Body of pancreas (tissue), 4 donors: ENCODE measurements at regions not wholly inside any gene's neighbourhood (a gene's known extent, or its start where the extent isn't known, plus 50 kb on each side); places are given as distances from the start of the nearest gene placed in this dataset.

Experiments used
- ATAC-seq: fragments of 150-250 bp; one replicate; pipeline ENCODE4 v1.9.1; 2016
- DNase-seq, 4 donors: peaks; one replicate each; pipeline ENCODE4 v3.0.0-alpha.2; 2019
- H3K27ac ChIP-seq, 4 donors: fragments of 200-600 bp; sonication (generic); 1 replicate in 3 of 4; 2 replicates in 1 of 4; pipeline versions ENCODE4 v1.5.1 to v1.6.1; 2016 to 2019; ENCODE audit warnings: mild to moderate bottlenecking in 1 of 4, mixed read lengths in 1 of 4, moderate library complexity in 1 of 4
- H3K27me3 ChIP-seq, 2 donors: fragments of 200-600 bp; sonication (generic); one replicate each; pipeline ENCODE4 v1.6.0; 2016; ENCODE audit warnings: mild to moderate bottlenecking in 1 of 2
- H3K36me3 ChIP-seq, 2 donors: fragments of 200-600 bp; sonication (generic); replicated peaks in 1 of 2; 2 replicates each; pipeline ENCODE4 v1.5.1; 2016; ENCODE audit warnings: low read depth in 2 of 2; ENCODE audit not compliant: insufficient read depth in 1 of 2
- H3K4me1 ChIP-seq: fragments of 200-600 bp; sonication (generic); one replicate; pipeline ENCODE4 v1.6.0; 2016
- H3K4me3 ChIP-seq, 2 donors: fragments of 200-600 bp; sonication (generic); 1 replicate in 1 of 2; 2 replicates in 1 of 2; pipeline ENCODE4 v1.5.1; 2016 to 2019
- H3K9me3 ChIP-seq, 3 donors: fragments of 200-600 bp; sonication (generic); 1 replicate in 2 of 3; 2 replicates in 1 of 3; pipeline ENCODE4 v1.5.1; 2016
- POLR2A ChIP-seq, 3 donors: fragments of 450-650 bp; IDR thresholded peaks; one replicate each; pipeline ENCODE4 v1.6.1; 2016; ENCODE audit warnings: antibody characterized with exemption in 3 of 3, mild to moderate bottlenecking in 2 of 3
- whole genome bisulfite sequencing, 2 donors: methylation state at CpG; one replicate each; pipeline ENCODE4 v1.1.5; 2017; 5-methylcytosine and 5-hydroxymethylcytosine counted together
- intact Hi-C: fragments of 100-400 bp; cut with DNase I; formaldehyde crosslinking; loops from one replicate; pipeline ENCODE4 v1.15.1; 2023
- TF ChIP-seq, protein P1 (sequence below), 7 experiments: fragments of 450-650 bp in 4 of 7; fragments of 200-600 bp in 3 of 7; sonication (generic) in 3 of 7; IDR thresholded peaks; one replicate each; pipeline ENCODE4 v1.5.1; 2016 to 2019; ENCODE audit warnings: antibody characterized with exemption in 7 of 7

DNA sequence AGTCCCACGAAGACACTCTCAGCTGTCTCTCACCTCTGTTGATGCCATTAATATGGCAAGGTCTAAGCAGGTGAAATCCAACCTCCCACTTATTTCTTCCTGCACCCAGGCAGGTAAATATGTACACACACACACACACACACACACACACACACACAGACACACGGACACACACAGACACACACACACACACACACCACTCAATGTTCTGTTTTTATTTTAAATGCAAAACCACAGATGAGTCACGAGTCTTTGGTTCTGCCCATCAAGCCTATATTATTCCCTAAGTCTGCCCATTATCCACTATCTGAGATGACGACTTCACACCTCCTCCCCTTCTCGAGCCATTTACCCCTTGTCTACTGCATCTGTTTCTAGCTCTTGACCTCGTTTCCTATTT is 344.7 kb downstream of the CDH26 start:
- intact Hi-C loops = no loop called here
- H3K4me1 ChIP-seq = no peaks in the 10 kb centered on the region
- DNase-seq = no peak
- no peak overlapping the region for H3K4me3 ChIP-seq
- no peaks in the 10 kb centered on the region for H3K36me3 ChIP-seq
- no peaks in the 10 kb centered on the region for H3K9me3 ChIP-seq
- 42 to 44% methylated on average over 6 of the region's 6 CpGs for WGBS, 2 donors
- no peak overlapping the region for H3K27ac ChIP-seq
- TF ChIP-seq, protein P1, sequence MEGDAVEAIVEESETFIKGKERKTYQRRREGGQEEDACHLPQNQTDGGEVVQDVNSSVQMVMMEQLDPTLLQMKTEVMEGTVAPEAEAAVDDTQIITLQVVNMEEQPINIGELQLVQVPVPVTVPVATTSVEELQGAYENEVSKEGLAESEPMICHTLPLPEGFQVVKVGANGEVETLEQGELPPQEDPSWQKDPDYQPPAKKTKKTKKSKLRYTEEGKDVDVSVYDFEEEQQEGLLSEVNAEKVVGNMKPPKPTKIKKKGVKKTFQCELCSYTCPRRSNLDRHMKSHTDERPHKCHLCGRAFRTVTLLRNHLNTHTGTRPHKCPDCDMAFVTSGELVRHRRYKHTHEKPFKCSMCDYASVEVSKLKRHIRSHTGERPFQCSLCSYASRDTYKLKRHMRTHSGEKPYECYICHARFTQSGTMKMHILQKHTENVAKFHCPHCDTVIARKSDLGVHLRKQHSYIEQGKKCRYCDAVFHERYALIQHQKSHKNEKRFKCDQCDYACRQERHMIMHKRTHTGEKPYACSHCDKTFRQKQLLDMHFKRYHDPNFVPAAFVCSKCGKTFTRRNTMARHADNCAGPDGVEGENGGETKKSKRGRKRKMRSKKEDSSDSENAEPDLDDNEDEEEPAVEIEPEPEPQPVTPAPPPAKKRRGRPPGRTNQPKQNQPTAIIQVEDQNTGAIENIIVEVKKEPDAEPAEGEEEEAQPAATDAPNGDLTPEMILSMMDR (IDR thresholded peaks at IDR 0.05) = no peak
- TF ChIP-seq POLR2A (IDR thresholded peaks at IDR 0.05) = no peak
- no peaks in the 10 kb centered on the region for H3K27me3 ChIP-seq
- no peak for ATAC-seq

DNA sequence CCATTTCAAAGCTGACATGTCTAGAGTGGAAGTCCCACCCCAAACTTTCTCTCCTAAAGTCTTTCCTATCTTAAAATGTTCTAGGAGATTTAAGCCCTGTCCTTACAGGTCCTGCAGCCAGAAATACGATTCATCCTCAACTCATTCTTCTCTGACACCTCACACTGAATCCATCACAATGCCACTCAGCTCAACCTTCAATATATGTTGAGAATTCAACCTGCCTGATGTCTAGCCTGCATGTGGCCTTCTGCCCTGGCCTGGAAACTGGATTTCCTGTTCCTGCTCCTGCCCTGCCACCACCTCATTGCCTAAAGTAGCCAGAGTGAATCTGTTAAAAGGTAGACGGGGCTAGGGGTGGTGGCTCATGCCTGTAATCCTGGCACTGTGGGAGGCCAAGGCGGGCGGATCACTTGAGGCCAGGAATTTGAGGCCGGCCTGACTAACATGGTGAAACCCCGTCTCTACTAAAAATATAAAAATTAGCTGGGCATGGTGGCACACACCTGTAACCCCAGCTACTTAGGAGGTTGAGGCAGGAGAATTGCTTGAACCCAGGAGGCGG is 345.9 kb downstream of the CDH26 start:
- ATAC-seq = no peak
- H3K36me3 ChIP-seq = no peaks in the 10 kb centered on the region
- 74 to 80% methylated on average over 7 of the region's 7 CpGs for WGBS, 2 donors
- no peak overlapping the region for H3K4me3 ChIP-seq
- H3K27ac ChIP-seq = no peak overlapping the region
- no peaks in the 10 kb centered on the region for H3K9me3 ChIP-seq
- no peak for TF ChIP-seq POLR2A (IDR thresholded peaks at IDR 0.05)
- TF ChIP-seq, protein P1 (IDR thresholded peaks at IDR 0.05) = no peak
- DNase-seq = no peak
- intact Hi-C loops = no loop called here
- H3K4me1 ChIP-seq = no peaks in the 10 kb centered on the region
- H3K27me3 ChIP-seq = no peaks in the 10 kb centered on the region

DNA sequence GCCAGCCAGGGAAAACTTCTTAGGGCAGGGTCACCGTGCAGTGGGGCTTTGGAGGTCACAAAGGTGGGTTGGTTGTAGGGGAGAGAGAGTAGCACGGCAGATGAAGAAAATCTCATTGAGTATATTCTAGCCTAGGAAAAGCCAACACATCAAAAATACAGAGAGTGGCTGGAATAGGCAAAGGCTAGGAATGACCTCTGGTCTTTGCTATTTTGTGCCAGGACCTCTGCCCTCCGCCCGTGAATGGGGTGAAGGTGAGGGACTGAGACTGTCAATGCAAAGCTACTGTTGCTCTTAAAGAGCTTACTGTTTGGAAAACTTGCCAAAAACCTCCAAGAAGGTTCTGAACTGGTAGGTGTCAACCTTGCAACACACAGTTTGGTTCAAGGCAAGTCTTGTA is 346.7 kb downstream of the CDH26 start:
- no peaks in the 10 kb centered on the region for H3K9me3 ChIP-seq
- 78 to 80% methylated on average over 4 of the region's 4 CpGs for WGBS, 2 donors

DNA sequence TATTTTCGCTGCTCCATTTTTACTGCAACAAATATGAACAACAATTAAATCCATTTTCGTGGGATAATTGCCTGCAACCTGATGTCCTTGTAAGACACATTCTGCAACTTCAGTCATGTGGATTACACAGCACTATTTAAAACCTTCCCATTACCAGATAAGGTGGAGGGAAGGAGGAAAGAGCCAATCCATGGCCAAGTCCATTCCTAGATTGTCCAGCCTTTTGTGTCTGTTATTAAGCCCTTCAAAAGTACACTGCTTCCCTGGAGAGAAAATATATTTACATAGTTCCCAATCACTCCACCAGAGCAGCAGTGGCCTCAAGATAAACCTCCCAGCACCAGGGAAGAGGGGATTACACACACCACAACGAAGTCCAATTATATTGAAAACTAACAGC is 347.9 kb downstream of the CDH26 start:
- intact Hi-C loops = no loop called here
- H3K27ac ChIP-seq = no peak overlapping the region
- no peaks in the 10 kb centered on the region for H3K9me3 ChIP-seq
- ATAC-seq (no peak), DNase-seq (no peak)
- H3K27me3 ChIP-seq = no peaks in the 10 kb centered on the region
- TF ChIP-seq, protein P1 (IDR thresholded peaks at IDR 0.05) = no peak
- TF ChIP-seq POLR2A (IDR thresholded peaks at IDR 0.05) = no peak
- 41 to 42% methylated on average over 3 of the region's 3 CpGs for WGBS, 2 donors
- H3K4me1 ChIP-seq = no peaks in the 10 kb centered on the region
- H3K4me3 ChIP-seq = no peak overlapping the region
- no peaks in the 10 kb centered on the region for H3K36me3 ChIP-seq

More for the DNA sequence above, 346.7 kb downstream of the CDH26 start:
- DNase-seq = no peak
- intact Hi-C loops = no loop called here
- no peaks in the 10 kb centered on the region for H3K4me1 ChIP-seq
- H3K27me3 ChIP-seq = no peaks in the 10 kb centered on the region
- no peak for ATAC-seq
- TF ChIP-seq POLR2A (IDR thresholded peaks at IDR 0.05) = no peak
- TF ChIP-seq, protein P1 (IDR thresholded peaks at IDR 0.05) = no peak
- H3K27ac ChIP-seq = no peak overlapping the region
- H3K4me3 ChIP-seq = no peak overlapping the region
- no peaks in the 10 kb centered on the region for H3K36me3 ChIP-seq

DNA sequence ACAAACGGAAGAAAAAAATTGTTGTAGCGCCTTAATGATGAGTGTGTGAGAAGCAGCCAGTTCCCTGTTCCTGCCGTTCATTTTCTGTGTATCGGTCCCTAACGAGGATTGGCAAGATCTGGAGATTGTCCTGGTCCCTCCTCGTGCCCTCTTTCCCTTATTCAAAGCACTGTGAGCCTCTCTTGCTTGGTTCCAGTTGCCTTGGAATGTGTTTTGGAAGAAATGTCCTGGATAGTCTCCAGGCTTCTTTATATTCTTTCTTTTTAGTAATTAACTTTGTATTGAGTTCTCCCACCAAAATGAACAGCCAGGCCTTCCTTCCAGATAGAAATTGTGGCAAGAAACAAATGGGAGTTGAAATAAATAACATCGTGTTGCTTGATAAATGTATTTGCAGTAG is 348.3 kb downstream of the CDH26 start:
- WGBS, 2 donors = 49 to 51% methylated on average over 7 of the region's 7 CpGs
- no peaks in the 10 kb centered on the region for H3K27me3 ChIP-seq
- no peaks in the 10 kb centered on the region for H3K9me3 ChIP-seq
- DNase-seq (no peak), ATAC-seq (no peak)
- no peak for TF ChIP-seq POLR2A (IDR thresholded peaks at IDR 0.05)
- TF ChIP-seq, protein P1 (IDR thresholded peaks at IDR 0.05) = no peak
- no peak overlapping the region for H3K27ac ChIP-seq
- no peaks in the 10 kb centered on the region for H3K36me3 ChIP-seq
- no peaks in the 10 kb centered on the region for H3K4me1 ChIP-seq
- H3K4me3 ChIP-seq = no peak overlapping the region
- intact Hi-C loops = no loop called here
